Hippocampal formation (tissue), 2 donors: ENCODE measurements at regions not wholly inside any gene's neighbourhood (a gene's known extent, or its start where the extent isn't known, plus 50 kb on each side); places are given as distances from the start of the nearest gene placed in this dataset.
A peak's percentile ranks its signal among the peaks of the same experiment; 100 is the strongest.
"Not testable (repeated sequence)": the region's sequence is repeated elsewhere in the genome, so short reads cannot be mapped to it uniquely, and the experiment has no call there.

Experiments
- DNase-seq, 2 donors: peaks; one replicate each; lab custom pipeline; 2025; lab: John Stamatoyannopoulos, UW

DNA sequence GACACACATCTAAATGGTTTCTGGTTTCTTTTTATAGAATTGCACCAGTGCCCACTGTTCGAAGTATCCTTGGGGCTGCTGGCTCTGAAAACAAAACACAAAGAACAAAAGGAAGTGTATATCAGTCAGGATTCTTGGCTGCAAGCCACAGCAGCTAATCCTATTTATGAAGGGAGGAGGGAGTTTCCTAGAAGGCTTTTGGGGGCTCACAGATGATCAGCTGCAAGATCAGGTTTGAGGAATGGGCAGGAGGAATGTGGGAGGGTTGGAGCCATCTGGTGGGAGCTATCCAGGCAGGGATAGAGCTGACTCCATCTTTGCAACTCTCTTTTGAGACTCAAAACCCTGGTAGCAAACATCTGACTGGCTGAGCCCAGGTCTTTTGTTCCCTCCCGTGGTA is 118.3 kb upstream of the EEF2KMT start:
- DNase-seq, result no peak

DNA sequence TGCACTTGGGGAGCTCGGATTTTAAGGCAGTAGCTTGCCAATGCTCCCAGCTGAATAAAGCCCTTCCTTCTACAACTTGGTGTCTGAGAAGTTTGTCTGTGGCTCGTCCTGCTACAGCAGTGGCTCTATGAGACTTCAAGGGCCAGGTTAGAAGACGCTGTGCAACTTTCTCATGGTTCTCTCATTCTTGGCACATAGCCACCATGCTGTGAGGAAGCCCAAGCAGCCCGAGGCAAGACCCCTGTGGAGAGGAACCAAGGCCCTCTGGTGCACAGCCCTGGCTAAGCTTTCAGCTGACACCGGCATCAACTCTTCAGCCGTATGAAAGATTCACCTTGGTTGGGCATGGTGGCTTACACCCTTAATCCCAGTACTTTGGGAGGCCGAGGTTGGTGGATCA is 116.9 kb upstream of the EEF2KMT start:
- DNase-seq, result no peak

- DNase-seq, result not testable (repeated sequence)
Observed at GRCh38 chr16:5212501-5212900, 114.9 kb upstream of the EEF2KMT start.

DNA sequence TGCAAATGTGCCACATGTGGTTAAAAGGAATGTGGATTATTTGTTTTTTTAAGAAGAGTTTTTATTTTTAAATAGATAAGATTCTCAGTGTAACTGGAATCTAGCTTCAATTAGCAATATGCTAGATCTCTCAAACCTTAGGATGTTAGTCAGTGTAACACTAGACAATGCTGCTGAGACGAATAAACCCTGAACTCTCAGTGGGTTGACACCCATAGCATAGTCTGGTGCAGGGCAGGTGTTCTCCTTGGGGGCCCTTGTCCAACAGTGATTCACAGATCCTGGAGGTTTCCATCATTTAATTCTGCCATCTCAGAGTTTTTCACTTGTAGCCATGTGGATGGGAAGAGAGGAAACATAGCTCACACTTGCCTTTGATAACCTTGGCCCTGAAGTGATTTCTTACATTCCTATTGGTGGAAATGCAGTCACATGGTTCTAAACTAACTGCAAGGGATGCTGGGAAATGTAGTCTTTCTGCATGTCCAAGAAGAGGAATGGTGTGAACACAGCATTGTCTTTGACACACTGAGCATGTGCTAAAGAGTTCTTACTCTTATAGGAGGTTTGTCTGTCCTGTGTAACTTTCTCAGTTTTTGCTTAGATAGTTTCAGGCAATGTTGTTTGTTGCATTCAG is 110.4 kb upstream of the EEF2KMT start:
- DNase-seq, result not testable (repeated sequence)

- DNase-seq, result no peak
Observed at GRCh38 chr16:5207001-5207523, 109.5 kb upstream of the EEF2KMT start.

DNA sequence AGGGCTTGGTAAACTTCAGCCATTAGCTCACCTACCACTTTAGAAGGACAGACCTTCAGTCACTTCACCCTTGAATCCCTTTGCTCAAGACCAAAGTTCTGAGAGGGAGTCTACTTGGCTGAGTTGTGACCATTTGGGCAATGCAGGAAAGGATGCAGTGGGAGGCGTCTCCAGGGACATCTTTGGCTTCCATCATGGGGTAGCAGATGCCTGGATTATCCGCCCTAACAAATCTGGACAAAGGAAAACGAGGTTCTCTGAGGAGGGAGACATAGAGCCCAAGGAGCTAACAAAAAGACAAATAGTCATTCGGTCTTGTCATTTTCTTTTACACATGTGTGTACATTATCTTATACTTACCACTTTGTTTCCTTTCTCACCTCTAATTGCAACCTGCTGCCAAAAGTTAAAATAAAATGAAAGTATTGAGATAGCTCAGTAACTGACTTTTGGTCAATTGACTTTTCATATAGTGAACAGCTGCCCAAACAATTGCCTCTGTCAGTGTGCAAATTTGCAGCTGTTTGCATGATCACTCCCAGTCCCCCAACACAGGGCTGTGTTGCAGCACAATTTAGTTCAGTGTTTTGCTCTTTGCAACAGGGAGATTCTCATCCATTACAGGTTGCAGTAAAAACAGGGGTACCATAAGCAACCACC is 108.9 kb upstream of the EEF2KMT start:
- DNase-seq, result no peak

DNA sequence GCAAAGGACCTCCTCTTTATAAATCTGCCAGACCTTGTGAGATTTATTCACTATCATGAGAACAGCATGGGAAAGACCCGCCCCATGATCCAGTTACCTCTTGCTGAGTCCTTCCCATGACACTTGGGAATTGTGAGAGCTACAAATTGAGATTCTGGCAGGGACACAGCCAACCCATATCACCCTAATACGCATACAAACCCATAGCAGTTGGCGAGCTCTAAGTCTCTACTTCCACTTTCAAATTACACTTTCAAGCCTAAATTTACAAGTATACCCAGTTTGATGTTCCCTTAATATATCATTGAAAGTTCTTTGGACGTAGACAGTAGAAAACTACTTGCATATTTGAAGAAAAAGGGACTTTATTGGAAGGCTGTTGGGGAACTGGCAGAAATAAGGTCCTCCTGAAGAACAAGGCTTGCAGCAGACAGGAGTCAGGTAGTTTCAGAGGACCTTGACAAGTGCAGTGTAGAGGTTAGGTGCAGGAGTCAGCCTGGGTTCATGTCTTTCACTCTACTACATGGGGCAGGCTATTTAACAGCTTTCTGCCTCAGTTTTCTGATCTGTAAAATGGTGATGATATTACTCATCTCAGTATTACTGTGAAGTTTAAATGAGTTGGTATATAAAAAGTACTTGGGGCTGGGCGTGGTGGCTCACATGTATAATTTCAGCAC is 107.9 kb upstream of the EEF2KMT start:
- no peak for DNase-seq

GRCh38 chr16:5203675-5204074 is 106.1 kb upstream of the EEF2KMT start:
- not testable (repeated sequence) for DNase-seq

DNA sequence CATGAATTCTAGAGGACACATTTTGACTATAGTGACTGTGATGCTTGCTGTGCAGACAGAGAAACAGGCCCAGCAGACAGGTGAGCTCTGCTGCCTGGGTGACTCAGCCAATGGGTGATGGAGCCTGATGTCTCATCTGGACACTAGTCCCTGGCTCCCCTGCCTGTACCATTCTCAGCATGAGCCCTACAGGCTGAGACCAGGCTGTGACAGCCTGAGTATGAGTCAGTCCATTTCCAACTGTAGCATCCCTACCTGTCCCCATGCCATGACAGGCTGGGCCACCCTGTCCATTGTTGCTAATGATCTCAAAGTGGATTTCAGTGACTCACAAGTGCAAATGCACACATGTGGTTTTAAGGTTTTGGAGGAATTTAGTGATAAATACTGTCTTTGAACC is 102.5 kb upstream of the EEF2KMT start:
- DNase-seq, result no peak

GRCh38 chr16:5196204-5196603 is 98.6 kb upstream of the EEF2KMT start:
- no peak for DNase-seq

- DNase-seq, result no peak
Observed at GRCh38 chr16:5193861-5194260, 96.3 kb upstream of the EEF2KMT start.

GRCh38 chr16:5188989-5189352 is 91.4 kb upstream of the EEF2KMT start:
- no peak for DNase-seq

GRCh38 chr16:5188318-5188988 is 90.9 kb upstream of the EEF2KMT start:
- DNase-seq, result no peak

DNA sequence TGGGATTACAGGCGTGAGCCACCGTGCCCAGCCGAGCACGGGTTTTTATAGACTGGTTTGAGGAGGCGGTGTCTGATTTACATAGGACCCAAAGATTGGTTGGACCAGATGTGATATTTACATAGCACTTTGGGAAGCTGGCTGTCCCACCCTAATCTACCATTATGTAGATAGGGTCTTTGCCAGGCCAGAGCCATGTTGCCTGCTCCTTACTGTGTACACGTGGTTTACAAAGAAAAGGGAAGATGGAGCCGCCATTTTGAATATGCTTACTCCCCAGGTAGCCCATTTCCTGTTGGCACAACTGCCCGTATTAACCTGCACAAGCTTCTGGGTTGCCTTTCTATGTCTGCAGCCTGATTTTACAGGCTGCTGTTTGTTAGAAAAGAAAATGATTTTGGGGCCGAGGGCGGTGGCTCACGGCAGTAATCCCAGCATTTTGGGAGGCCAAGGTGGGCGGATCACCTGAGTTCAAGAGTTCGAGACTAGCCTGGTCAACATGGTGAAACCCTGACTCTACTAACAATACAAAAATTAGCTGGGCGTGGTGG is 89.9 kb upstream of the EEF2KMT start:
- DNase-seq, result no peak

DNA sequence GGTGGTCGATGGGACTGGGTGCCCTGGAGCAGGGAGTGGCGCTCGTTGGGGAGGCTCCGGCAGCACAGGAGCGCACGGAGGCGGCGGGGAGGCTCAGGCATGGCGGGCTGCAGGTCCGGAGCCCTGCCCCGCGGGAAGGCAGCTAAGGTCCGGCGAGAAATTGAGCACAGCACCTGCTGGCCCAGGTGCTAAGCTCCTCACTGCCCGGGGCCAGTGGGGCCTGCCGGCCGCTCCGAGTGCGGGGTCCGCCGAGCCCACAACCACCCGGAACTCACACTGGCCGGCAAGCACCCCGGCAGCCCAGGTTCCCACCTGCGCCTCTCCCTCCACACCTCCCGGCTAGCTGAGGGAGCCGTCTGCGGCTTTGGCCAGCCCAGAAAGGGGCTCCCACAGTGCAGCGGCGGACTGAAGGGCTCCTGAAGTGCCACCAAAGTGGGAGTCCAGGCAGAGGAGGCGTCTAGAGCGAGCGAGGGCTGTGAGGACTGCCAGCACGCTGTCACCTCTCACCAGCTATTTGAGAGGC is 88.8 kb upstream of the EEF2KMT start:
- DNase-seq, result no peak

GRCh38 chr16:5176505-5176904 is 78.9 kb upstream of the EEF2KMT start:
- no peak for DNase-seq

GRCh38 chr16:5175266-5175665 is 77.7 kb upstream of the EEF2KMT start:
- peak; percentile 3 to 10 for DNase-seq

DNA sequence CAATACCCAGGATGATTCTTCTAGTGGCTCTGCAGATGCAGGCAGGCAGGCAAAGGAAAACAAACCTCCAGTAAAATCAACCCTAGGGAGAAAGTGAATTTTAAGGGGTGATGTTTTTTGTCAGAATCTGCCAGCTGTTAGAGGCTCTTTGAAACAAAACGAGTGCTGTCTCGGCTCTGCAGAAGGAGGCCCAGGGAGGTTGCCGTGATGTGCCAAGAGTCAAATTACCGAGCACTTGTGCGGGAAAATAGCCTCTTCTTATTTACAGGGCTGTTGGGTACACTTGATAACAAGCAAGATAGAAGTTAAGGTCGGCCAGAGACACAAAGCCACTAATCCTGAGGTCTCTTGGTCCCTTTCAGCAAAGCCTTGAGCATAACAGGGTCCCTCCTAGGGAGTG is 68.9 kb upstream of the EEF2KMT start:
- no peak for DNase-seq

GRCh38 chr16:5165429-5165828 is 67.8 kb upstream of the EEF2KMT start:
- DNase-seq, result not testable (repeated sequence)

- not testable (repeated sequence) for DNase-seq
Observed at GRCh38 chr16:5162801-5163200, 65.2 kb upstream of the EEF2KMT start.

DNA sequence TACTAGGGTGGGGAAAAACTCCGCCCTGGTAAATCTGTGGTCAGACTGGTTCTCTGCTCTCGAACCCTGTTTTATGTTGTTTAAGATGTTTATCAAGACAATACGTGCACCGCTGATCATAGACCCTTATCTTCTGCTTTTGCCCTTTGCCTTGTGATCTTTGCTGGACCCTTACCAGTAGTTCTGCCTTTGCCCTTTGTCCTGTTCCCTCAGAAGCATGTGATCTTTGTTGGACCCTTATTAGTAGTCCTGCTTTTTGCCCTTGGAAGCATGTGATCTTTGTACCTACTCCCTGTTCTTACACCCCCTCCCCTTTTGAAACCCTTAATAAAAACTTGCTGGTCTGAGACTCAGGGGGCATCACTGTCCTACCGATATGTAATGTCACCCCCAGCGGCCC is 64.3 kb upstream of the EEF2KMT start:
- DNase-seq, result not testable (repeated sequence)

DNA sequence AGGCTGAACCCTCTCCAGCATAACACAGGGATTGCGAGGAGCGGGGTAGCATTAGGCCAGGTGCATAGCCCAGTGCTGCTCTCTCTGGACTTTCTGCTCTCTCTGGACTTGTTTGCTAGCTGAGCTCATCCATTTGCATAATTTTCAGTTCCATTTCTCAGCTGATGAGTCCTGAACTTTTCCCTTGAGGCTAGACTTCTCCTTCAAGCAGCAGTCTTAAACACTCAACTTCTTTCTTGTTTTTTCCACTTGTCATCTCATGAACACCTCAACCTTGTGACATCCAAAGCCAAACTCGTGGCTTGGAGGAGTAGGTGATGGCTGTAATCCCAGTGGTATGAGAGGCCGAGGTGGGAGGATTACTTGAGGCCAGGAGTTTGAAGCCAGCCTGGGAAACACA is 62.4 kb upstream of the EEF2KMT start:
- DNase-seq, result not testable (repeated sequence)
